Testis (tissue), 2 donors: ENCODE measurements at regions not wholly inside any gene's neighbourhood (a gene's known extent, or its start where the extent isn't known, plus 50 kb on each side); places are given as distances from the start of the nearest gene placed in this dataset.
"Not testable (repeated sequence)": the region's sequence is repeated elsewhere in the genome, so short reads cannot be mapped to it uniquely, and the experiment has no call there.

Experiments
- DNase-seq: peaks from one replicate; pipeline ENCODE4 v3.0.0-alpha.2; 2019
- H3K27ac ChIP-seq, 2 donors: fragments of 200-600 bp; sonication (generic); one replicate each; pipeline ENCODE4 v1.5.1; 2019
- H3K27me3 ChIP-seq: fragments of 200-600 bp; sonication (generic); one replicate; pipeline ENCODE4 v1.5.1; 2019
- H3K36me3 ChIP-seq: fragments of 200-600 bp; sonication (generic); one replicate; pipeline ENCODE4 v1.5.1; 2017; ENCODE audit warnings: low read depth; ENCODE audit errors: missing control alignments
- H3K4me1 ChIP-seq: fragments of 200-600 bp; sonication (generic); one replicate; pipeline ENCODE4 v1.5.1; 2019
- H3K4me3 ChIP-seq, 2 donors: fragments of 200-600 bp; sonication (generic); one replicate each; pipeline ENCODE4 v1.5.1; 2017 to 2019
- H3K9me3 ChIP-seq: fragments of 200-600 bp; sonication (generic); one replicate; pipeline ENCODE4 v1.5.1; 2017
- POLR2A ChIP-seq: fragments of 450-650 bp; IDR thresholded peaks from one replicate; pipeline ENCODE4 v1.6.1; 2017; ENCODE audit warnings: antibody characterized with exemption, mild to moderate bottlenecking, moderate library complexity
- WGBS, 2 donors: methylation state at CpG; one replicate each; pipeline ENCODE4 v1.1.5; 2018; 5-methylcytosine and 5-hydroxymethylcytosine counted together
- intact Hi-C: fragments of 100-400 bp; cut with DNase I; formaldehyde crosslinking; loops from one replicate; pipeline ENCODE4 v1.15.1; 2023; ENCODE audit warnings: low total_unique reads
- TF ChIP-seq, protein P1 (sequence below), 3 experiments: fragments of 450-650 bp in 2 of 3; fragments of 200-600 bp in 1 of 3; sonication (generic) in 1 of 3; IDR thresholded peaks; one replicate each; pipeline ENCODE4 v1.5.1; 2016 to 2019; ENCODE audit warnings: antibody characterized with exemption in 3 of 3, mild to moderate bottlenecking in 2 of 3, moderate library complexity in 1 of 3

DNA sequence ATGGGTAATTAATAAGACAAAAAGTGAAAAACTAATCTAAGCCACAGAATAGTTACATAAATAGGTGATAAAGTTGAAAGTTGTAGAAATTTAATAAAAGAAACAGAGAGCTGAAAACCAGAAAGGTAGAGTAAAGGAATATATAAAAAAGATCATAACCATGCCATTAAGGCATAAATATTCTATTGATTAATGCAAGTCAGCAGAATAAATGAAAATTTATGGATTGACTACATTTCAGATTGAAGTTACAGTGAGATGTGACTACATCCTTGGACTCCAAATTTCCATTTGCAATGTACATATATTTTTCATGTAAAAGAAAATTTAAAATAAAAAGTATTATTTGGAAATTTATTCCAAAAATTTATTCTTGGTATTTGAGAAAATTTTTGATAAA lies 1225.7 kb downstream of the OTOL1 start:
- no peak overlapping the region for H3K4me3 ChIP-seq
- no peaks in the 10 kb centered on the region for H3K36me3 ChIP-seq
- no peak overlapping the region for H3K27ac ChIP-seq
- no peaks in the 10 kb centered on the region for H3K9me3 ChIP-seq
- no peak for TF ChIP-seq POLR2A
- TF ChIP-seq, protein P1, sequence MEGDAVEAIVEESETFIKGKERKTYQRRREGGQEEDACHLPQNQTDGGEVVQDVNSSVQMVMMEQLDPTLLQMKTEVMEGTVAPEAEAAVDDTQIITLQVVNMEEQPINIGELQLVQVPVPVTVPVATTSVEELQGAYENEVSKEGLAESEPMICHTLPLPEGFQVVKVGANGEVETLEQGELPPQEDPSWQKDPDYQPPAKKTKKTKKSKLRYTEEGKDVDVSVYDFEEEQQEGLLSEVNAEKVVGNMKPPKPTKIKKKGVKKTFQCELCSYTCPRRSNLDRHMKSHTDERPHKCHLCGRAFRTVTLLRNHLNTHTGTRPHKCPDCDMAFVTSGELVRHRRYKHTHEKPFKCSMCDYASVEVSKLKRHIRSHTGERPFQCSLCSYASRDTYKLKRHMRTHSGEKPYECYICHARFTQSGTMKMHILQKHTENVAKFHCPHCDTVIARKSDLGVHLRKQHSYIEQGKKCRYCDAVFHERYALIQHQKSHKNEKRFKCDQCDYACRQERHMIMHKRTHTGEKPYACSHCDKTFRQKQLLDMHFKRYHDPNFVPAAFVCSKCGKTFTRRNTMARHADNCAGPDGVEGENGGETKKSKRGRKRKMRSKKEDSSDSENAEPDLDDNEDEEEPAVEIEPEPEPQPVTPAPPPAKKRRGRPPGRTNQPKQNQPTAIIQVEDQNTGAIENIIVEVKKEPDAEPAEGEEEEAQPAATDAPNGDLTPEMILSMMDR (IDR thresholded peaks at IDR 0.05), result no peak
- H3K27me3 ChIP-seq, result no peaks in the 10 kb centered on the region
- no peaks in the 10 kb centered on the region for H3K4me1 ChIP-seq
- intact Hi-C loops, result no loop called here
- DNase-seq, result no peak

DNA sequence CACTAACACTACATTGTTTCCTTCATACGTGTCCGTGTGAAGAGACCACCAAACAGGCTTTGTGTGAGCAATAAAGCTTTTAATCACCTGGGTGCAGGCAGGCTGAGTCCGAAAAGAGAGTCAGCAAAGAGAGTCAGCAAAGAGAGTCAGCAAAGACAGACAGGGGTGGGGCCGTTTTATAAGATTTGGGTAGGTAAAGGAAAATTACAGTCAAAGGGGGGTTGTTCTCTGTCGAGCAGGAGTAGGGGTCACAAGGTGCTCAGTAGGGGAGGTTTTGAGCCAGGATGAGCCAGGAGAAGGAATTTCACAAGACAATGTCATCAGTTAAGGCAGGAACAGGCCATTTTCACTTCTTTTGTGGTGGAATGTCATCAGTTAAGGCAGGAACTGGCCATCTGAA lies 1226.2 kb downstream of the OTOL1 start:
- DNase-seq, H3K9me3 ChIP-seq, H3K4me3 ChIP-seq, intact Hi-C loops, H3K36me3 ChIP-seq, H3K27ac ChIP-seq, H3K27me3 ChIP-seq, H3K4me1 ChIP-seq: not testable (repeated sequence)
- WGBS, 2 donors, result 65 to 73% methylated on average over 4 to 5 of the region's 5 CpGs

DNA sequence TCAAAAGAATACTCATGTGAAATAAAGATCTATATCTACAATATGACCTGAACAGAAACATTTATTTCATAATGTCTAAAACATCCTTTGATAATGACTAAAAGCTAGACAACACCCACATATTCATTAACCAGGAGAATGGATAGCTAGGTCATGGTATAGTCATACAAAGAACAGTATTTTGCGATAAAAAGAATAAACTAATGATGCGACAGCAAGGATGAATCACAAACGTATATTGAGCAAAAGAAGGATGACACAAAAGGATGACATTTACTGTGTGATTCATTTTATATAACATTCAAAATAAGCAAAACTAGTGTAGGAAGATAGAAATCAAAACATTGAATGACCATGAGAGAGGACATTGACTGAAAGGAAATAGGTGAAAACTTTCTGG lies 1233.1 kb downstream of the OTOL1 start:
- Histone ChIP-seq H3K27me3 (no peaks in the 10 kb centered on the region), H3K4me1 (no peaks in the 10 kb centered on the region), H3K36me3 (no peaks in the 10 kb centered on the region), H3K9me3 (no peaks in the 10 kb centered on the region), H3K4me3 (no peak overlapping the region), H3K27ac (no peak overlapping the region)
- TF ChIP-seq POLR2A, result no peak
- TF ChIP-seq, protein P1 (IDR thresholded peaks at IDR 0.05), result no peak
- intact Hi-C loops, result no loop called here
- WGBS, 2 donors, result 91 to 96% methylated on average over 3 of the region's 3 CpGs
- DNase-seq, result no peak

DNA sequence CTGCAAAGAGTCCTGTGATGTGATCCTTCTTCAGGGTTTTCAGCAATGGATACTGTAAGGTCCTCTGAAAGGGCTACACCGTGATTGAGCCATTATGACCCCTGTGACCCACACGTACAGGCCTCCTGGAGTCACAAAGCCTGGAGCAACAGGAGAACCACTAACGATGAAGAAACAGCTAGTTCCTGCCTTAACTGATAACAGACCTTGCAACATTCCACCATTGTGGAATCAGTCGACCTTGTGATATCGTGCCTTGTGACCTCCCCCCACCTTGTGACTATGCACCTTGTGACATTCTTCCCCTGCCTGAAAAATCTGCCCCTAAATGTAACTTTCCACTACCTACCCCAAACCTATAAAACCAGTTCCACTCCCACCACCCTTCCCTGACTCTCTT lies 1235.4 kb downstream of the OTOL1 start:
- DNase-seq, H3K4me3 ChIP-seq, H3K4me1 ChIP-seq, H3K27ac ChIP-seq, H3K27me3 ChIP-seq, intact Hi-C loops, H3K9me3 ChIP-seq, H3K36me3 ChIP-seq: not testable (repeated sequence)
- 67 to 85% methylated on average over 5 of the region's 5 CpGs for WGBS, 2 donors

DNA sequence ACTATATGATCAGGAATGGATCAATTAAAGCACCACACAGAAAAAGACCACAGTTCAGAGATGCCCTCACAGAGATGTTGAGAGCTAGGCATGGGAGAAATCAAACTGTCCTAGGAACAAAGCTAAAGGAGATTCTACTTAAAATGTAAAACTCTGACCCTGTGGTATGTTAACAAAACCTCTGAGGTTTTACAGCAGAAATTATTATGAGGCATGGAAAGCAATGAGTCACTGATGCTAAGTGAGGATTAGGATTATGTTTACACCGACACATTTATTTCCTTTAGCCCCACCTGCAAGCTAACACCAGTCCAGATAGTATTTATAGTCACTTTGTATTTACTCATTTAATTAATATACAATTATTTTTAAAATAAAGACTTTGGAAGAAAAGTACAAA lies 1242.2 kb downstream of the OTOL1 start:
- no peaks in the 10 kb centered on the region for H3K27me3 ChIP-seq
- intact Hi-C loops, result no loop called here
- H3K4me3 ChIP-seq, result no peak overlapping the region
- H3K4me1 ChIP-seq, result no peaks in the 10 kb centered on the region
- WGBS, 2 donors, result 90 to 93% methylated on average over 1 of the region's 1 CpG
- H3K9me3 ChIP-seq, result no peaks in the 10 kb centered on the region
- TF ChIP-seq, protein P1 (IDR thresholded peaks at IDR 0.05), result no peak
- TF ChIP-seq POLR2A, result no peak
- no peak for DNase-seq
- H3K27ac ChIP-seq, result no peak overlapping the region
- no peaks in the 10 kb centered on the region for H3K36me3 ChIP-seq

DNA sequence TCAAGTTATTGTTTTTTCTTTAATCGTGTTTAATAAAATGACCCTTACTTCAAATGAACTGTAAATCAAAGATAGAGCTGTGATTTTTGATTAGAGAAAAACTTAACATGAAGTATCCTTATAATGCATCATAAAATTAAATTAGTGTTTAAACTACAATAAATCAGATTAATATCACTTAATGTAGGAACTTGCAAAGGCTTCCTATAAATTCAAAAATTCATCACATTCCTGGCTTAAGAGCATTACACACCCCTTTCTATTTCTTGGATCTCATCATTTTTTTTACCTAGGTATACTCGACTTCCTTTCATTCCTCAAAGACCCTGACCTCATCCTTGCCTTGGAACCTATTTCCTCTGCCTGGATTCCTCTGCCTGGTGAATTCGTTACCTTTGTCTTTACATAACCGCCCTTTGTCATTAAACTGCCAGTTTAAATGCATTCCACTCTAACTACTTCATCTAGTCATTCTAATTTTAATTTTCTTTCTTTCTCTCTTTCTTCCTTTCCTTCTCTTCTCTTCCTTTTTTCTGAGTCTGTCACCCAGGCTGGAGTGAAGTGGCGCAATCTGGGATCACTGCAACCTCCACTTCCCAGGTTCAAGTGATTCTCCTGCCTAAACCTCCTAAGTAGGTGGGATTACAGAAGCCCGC lies 1244.5 kb downstream of the OTOL1 start:
- DNase-seq, result no peak
- intact Hi-C loops, result no loop called here
- H3K4me1 ChIP-seq, result no peaks in the 10 kb centered on the region
- no peaks in the 10 kb centered on the region for H3K27me3 ChIP-seq
- H3K36me3 ChIP-seq, result no peaks in the 10 kb centered on the region
- WGBS, 2 donors, result 79 to 83% methylated on average over 6 of the region's 6 CpGs
- no peaks in the 10 kb centered on the region for H3K9me3 ChIP-seq
- no peak overlapping the region for H3K4me3 ChIP-seq
- TF ChIP-seq, protein P1 (IDR thresholded peaks at IDR 0.05), result no peak
- no peak for TF ChIP-seq POLR2A
- H3K27ac ChIP-seq, result no peak overlapping the region
